ENCODE measurements at regions not wholly inside any gene's neighbourhood (a gene's known extent, or its start where the extent isn't known, plus 50 kb on each side); places are given as distances from the start of the nearest gene placed in this dataset.

- Histone ChIP-seq H3K4me1 (ENCODE audit: control insufficient read depth, insufficient read depth, low read length) (no peaks in the 10 kb centered on the region), H3K27me3 (ENCODE audit: control insufficient read depth, insufficient read depth, low read length, poor library complexity, severe bottlenecking) (no peaks in the 10 kb centered on the region), H3K27ac (ENCODE audit: low read depth, low read length) (no peak overlapping the region), H3K9ac (ENCODE audit: extremely low read depth, low read length, poor library complexity, severe bottlenecking) (no peak overlapping the region), H3K4me3 (ENCODE audit: low read length) (no peak overlapping the region), H3K9me3 (ENCODE audit: control insufficient read depth, low read length) (no peaks in the 10 kb centered on the region), H3K36me3 (ENCODE audit: control insufficient read depth, insufficient read depth, low read length) (no peaks in the 10 kb centered on the region)
- no peaks in the 10 kb centered on the region for H3K9me3 Mint-ChIP-seq
- no peaks in the 10 kb centered on the region for H3K27me3 Mint-ChIP-seq (ENCODE audit: insufficient read depth)
- 88 to 92% methylated on average over 10 of the region's 11 CpGs for WGBS, 2 experiments (ENCODE audit: insufficient coverage in 1 of 2, insufficient read length in 1 of 2)
- TF ChIP-seq CTCF (conservative IDR thresholded peaks at IDR 0.05) = no peak
- peaks cover 2% of the 10 kb centered on the region for H3K4me1 Mint-ChIP-seq
- H3K27ac Mint-ChIP-seq = no peak overlapping the region
- H3K4me3 Mint-ChIP-seq = no peak overlapping the region
- no peaks in the 10 kb centered on the region for H3K36me3 Mint-ChIP-seq (ENCODE audit: low read depth)
- no peak for DNase-seq
Observed at GRCh38 chr21:43325968-43326715, 100.8 kb downstream of the SIK1 start.

- Histone ChIP-seq H3K27me3 (ENCODE audit: control insufficient read depth, insufficient read depth, low read length, poor library complexity, severe bottlenecking) (no peaks in the 10 kb centered on the region), H3K27ac (ENCODE audit: low read depth, low read length) (no peak overlapping the region), H3K4me3 (ENCODE audit: low read length) (no peak overlapping the region), H3K9ac (ENCODE audit: extremely low read depth, low read length, poor library complexity, severe bottlenecking) (no peak overlapping the region), H3K9me3 (ENCODE audit: control insufficient read depth, low read length) (no peaks in the 10 kb centered on the region), H3K4me1 (ENCODE audit: control insufficient read depth, insufficient read depth, low read length) (no peaks in the 10 kb centered on the region), H3K36me3 (ENCODE audit: control insufficient read depth, insufficient read depth, low read length) (no peaks in the 10 kb centered on the region)
- Mint-ChIP-seq H3K36me3 (ENCODE audit: low read depth) (no peaks in the 10 kb centered on the region), H3K27ac (no peak overlapping the region), H3K4me1 (peaks cover 2% of the 10 kb centered on the region), H3K27me3 (ENCODE audit: insufficient read depth) (no peaks in the 10 kb centered on the region), H3K4me3 (no peak overlapping the region), H3K9me3 (no peaks in the 10 kb centered on the region)
- TF ChIP-seq CTCF (conservative IDR thresholded peaks at IDR 0.05) = no peak
- no peak for DNase-seq
- WGBS, 2 experiments (ENCODE audit: insufficient coverage in 1 of 2, insufficient read length in 1 of 2) = 90 to 100% methylated on average over 3 to 5 of the region's 5 CpGs
Observed at GRCh38 chr21:43325036-43325435, 101.9 kb downstream of the SIK1 start.

GRCh38 chr21:43324596-43324995, 102.3 kb downstream of the SIK1 start:
- Histone ChIP-seq H3K27me3 (ENCODE audit: control insufficient read depth, insufficient read depth, low read length, poor library complexity, severe bottlenecking) (no peaks in the 10 kb centered on the region), H3K9ac (ENCODE audit: extremely low read depth, low read length, poor library complexity, severe bottlenecking) (no peak overlapping the region), H3K27ac (ENCODE audit: low read depth, low read length) (no peak overlapping the region), H3K9me3 (ENCODE audit: control insufficient read depth, low read length) (no peaks in the 10 kb centered on the region), H3K4me3 (ENCODE audit: low read length) (no peak overlapping the region), H3K36me3 (ENCODE audit: control insufficient read depth, insufficient read depth, low read length) (no peaks in the 10 kb centered on the region), H3K4me1 (ENCODE audit: control insufficient read depth, insufficient read depth, low read length) (no peaks in the 10 kb centered on the region)
- peaks cover 2% of the 10 kb centered on the region for H3K4me1 Mint-ChIP-seq
- H3K4me3 Mint-ChIP-seq = no peak overlapping the region
- H3K27ac Mint-ChIP-seq = no peak overlapping the region
- WGBS, 2 experiments (ENCODE audit: insufficient coverage in 1 of 2, insufficient read length in 1 of 2) = 93% methylated on average over 3 to 14 of the region's 14 CpGs
- H3K9me3 Mint-ChIP-seq = no peaks in the 10 kb centered on the region
- no peak for DNase-seq
- TF ChIP-seq CTCF (conservative IDR thresholded peaks at IDR 0.05) = no peak
- no peaks in the 10 kb centered on the region for H3K36me3 Mint-ChIP-seq (ENCODE audit: low read depth)
- no peaks in the 10 kb centered on the region for H3K27me3 Mint-ChIP-seq (ENCODE audit: insufficient read depth)
